K562 (cell line): ENCODE measurements at regions not wholly inside any gene's neighbourhood (a gene's known extent, or its start where the extent isn't known, plus 50 kb on each side); places are given as distances from the start of the nearest gene placed in this dataset.
"Not testable (repeated sequence)": the region's sequence is repeated elsewhere in the genome, so short reads cannot be mapped to it uniquely, and the experiment has no call there.

ENCODE experiments used
- FOXM1 ChIP-seq, 2 experiments: fragments of 450-650 bp in 1 of 2; sonication (generic) in 1 of 2; formaldehyde crosslinking in 1 of 2; IDR thresholded peaks; 2 replicates each; pipeline versions ENCODE4 v1.6.1 to v1.9.0; 2017 to 2022; ENCODE audit warnings: low read depth in 2 of 2, mild to moderate bottlenecking in 2 of 2, missing genetic modification reagents in 1 of 2, moderate library complexity in 1 of 2
- LEF1 ChIP-seq: fragments of 450-650 bp; IDR thresholded peaks from 2 replicates; pipeline ENCODE4 v1.6.1; 2016; ENCODE audit warnings: mild to moderate bottlenecking
- NR1H2 ChIP-seq: sonication (generic); formaldehyde crosslinking; IDR thresholded peaks from 2 replicates; pipeline ENCODE4 v1.4.0; 2020; ENCODE audit warnings: mild to moderate bottlenecking, missing genetic modification reagents
- POLR2A ChIP-seq: fragments of 450-650 bp; conservative IDR thresholded peaks from 2 replicates; pipeline ENCODE4 v1.6.1; 2016
- SAFB2 ChIP-seq: fragments of 200-400 bp; formaldehyde crosslinking; IDR thresholded peaks from 2 replicates; pipeline ENCODE4 v1.6.1; 2018; ENCODE audit warnings: borderline replicate concordance, low read length, low read depth, moderate library complexity; ENCODE audit not compliant: severe bottlenecking
- ZNF263 ChIP-seq: sonication (generic); formaldehyde crosslinking; IDR thresholded peaks from 2 replicates; pipeline ENCODE4 v1.8.0; 2022; ENCODE audit warnings: mild to moderate bottlenecking, missing genetic modification reagents, borderline replicate concordance
- ZNF316 ChIP-seq: fragments of 450-650 bp; IDR thresholded peaks from 2 replicates; pipeline ENCODE4 v1.6.1; 2016
- ZSCAN29 ChIP-seq: fragments of 450-650 bp; IDR thresholded peaks from 2 replicates; pipeline ENCODE4 v1.6.1; 2017

GRCh38 chr4:188740172-188740571, 600.9 kb downstream of the TRIML1 start:
- not testable (repeated sequence) for TF ChIP-seq ZNF316; ZNF263 (CRISPR knock-in tag); LEF1; NR1H2; SAFB2; ZSCAN29; FOXM1 (IDR thresholded peaks at IDR 0.05; ENCODE audit: low read depth); FOXM1 (CRISPR knock-in tag; IDR thresholded peaks at IDR 0.05; ENCODE audit: low read depth); POLR2A
